GM12864 (cell line): ENCODE measurements at regions not wholly inside any gene's neighbourhood (a gene's known extent, or its start where the extent isn't known, plus 50 kb on each side); places are given as distances from the start of the nearest gene placed in this dataset.

Source experiments
- DNase-seq: peaks from one replicate; pipeline ENCODE4 v3.0.0-alpha.2; 2011; ENCODE audit warnings: low read depth
- H3K4me3 ChIP-seq: 2 replicates; pipeline ENCODE4 v1.5.1; 2011; ENCODE audit warnings: mild to moderate bottlenecking, low read depth, low read length, control low read depth
- CTCF ChIP-seq: IDR thresholded peaks from 2 replicates; pipeline ENCODE4 v1.5.1; 2011; ENCODE audit warnings: low read depth, mild to moderate bottlenecking, moderate library complexity, low read length, control low read depth, inconsistent platforms; ENCODE audit errors: missing control alignments

- DNase-seq, result no peak
- no peak for TF ChIP-seq CTCF
- H3K4me3 ChIP-seq, result no peak overlapping the region
These were observed 420.4 kb downstream of the PLA2G4A start for GRCh38 chr1:187249196-187249595.

GRCh38 chr1:187252923-187253322 lies 424.2 kb downstream of the PLA2G4A start:
- H3K4me3 ChIP-seq, result no peak overlapping the region
- no peak for TF ChIP-seq CTCF
- DNase-seq, result no peak

- H3K4me3 ChIP-seq, result no peak overlapping the region
- TF ChIP-seq CTCF, result no peak
- DNase-seq, result no peak
These were observed 428.7 kb downstream of the PLA2G4A start for GRCh38 chr1:187257476-187257875.

- no peak for DNase-seq
- H3K4me3 ChIP-seq, result no peak overlapping the region
- no peak for TF ChIP-seq CTCF
These were observed 432.9 kb downstream of the PLA2G4A start for GRCh38 chr1:187261637-187262036.

GRCh38 chr1:187262731-187263130 lies 434.0 kb downstream of the PLA2G4A start:
- no peak for TF ChIP-seq CTCF
- DNase-seq, result no peak
- no peak overlapping the region for H3K4me3 ChIP-seq

- DNase-seq, result no peak
- H3K4me3 ChIP-seq, result no peak overlapping the region
These were observed 436.4 kb downstream of the PLA2G4A start for GRCh38 chr1:187264995-187265602.

More at GRCh38 chr1:187264995-187265602, 436.4 kb downstream of the PLA2G4A start:
- no peak for TF ChIP-seq CTCF
